OCI-LY1 (cell line): ENCODE measurements at regions not wholly inside any gene's neighbourhood (a gene's known extent, or its start where the extent isn't known, plus 50 kb on each side); places are given as distances from the start of the nearest gene placed in this dataset.

Experiments
- H2AFZ ChIP-seq: fragments of 200-600 bp; sonication (generic), shearing (Covaris generic); 2 replicates; pipeline ENCODE4 v1.6.0; 2014; ENCODE audit warnings: antibody characterized with exemption, mild to moderate bottlenecking, low read length
- H3F3A ChIP-seq: fragments of 200-600 bp; sonication (generic), shearing (Covaris generic); 2 replicates; pipeline ENCODE4 v1.6.0; 2014; ENCODE audit warnings: mild to moderate bottlenecking, antibody characterized with exemption, low read length, moderate library complexity; ENCODE audit not compliant: insufficient read depth
- H3K27ac ChIP-seq: fragments of 200-600 bp; sonication (generic); 2 replicates; pipeline ENCODE4 v1.5.1; 2014; ENCODE audit warnings: low read length, mixed run types, mild to moderate bottlenecking, low read depth; ENCODE audit not compliant: poor library complexity, severe bottlenecking
- H3K27me3 ChIP-seq: fragments of 200-600 bp; sonication (generic); 2 replicates; pipeline ENCODE4 v1.6.0; 2014; ENCODE audit warnings: antibody characterized with exemption, mild to moderate bottlenecking, low read length, moderate library complexity; ENCODE audit not compliant: insufficient read depth
- H3K36me3 ChIP-seq: fragments of 200-600 bp; sonication (generic); 2 replicates; pipeline ENCODE4 v1.6.1; 2014; ENCODE audit warnings: mild to moderate bottlenecking, antibody characterized with exemption, low read length, moderate library complexity, mixed read lengths; ENCODE audit not compliant: insufficient read depth
- H3K4me1 ChIP-seq: fragments of 200-600 bp; sonication (generic); 2 replicates; pipeline ENCODE4 v1.5.1; 2014; ENCODE audit warnings: mild to moderate bottlenecking, low read length, moderate library complexity; ENCODE audit not compliant: insufficient read depth, severe bottlenecking
- H3K4me2 ChIP-seq: fragments of 200-600 bp; sonication (generic), shearing (Covaris generic); 2 replicates; pipeline ENCODE4 v1.6.1; 2014; ENCODE audit warnings: low read length
- H3K4me3 ChIP-seq: fragments of 200-600 bp; sonication (generic); 2 replicates; pipeline ENCODE4 v1.5.1; 2014; ENCODE audit warnings: low read length, low read depth, mild to moderate bottlenecking, mixed read lengths; ENCODE audit not compliant: poor library complexity, severe bottlenecking
- H3K79me2 ChIP-seq: fragments of 200-600 bp; shearing (Covaris generic); 2 replicates; pipeline ENCODE4 v1.6.1; 2016; ENCODE audit warnings: mixed run types, low read length, mixed read lengths; ENCODE audit not compliant: insufficient read depth
- H3K9ac ChIP-seq: fragments of 200-600 bp; sonication (generic), shearing (Covaris generic); 2 replicates; pipeline ENCODE4 v1.6.1; 2014; ENCODE audit warnings: mild to moderate bottlenecking, low read length, mixed read lengths
- H3K9me2 ChIP-seq: fragments of 200-600 bp; sonication (generic), shearing (Covaris generic); 2 replicates; pipeline ENCODE4 v1.6.1; 2014; ENCODE audit warnings: low read depth, mild to moderate bottlenecking, low read length, mixed read lengths
- H3K9me3 ChIP-seq: fragments of 200-600 bp; shearing (Covaris generic); 2 replicates; pipeline ENCODE4 v1.6.1; 2014; ENCODE audit warnings: low read length, mixed read lengths
- H4K20me1 ChIP-seq: fragments of 200-600 bp; sonication (generic), shearing (Covaris generic); 2 replicates; pipeline ENCODE4 v1.6.0; 2016; ENCODE audit warnings: mild to moderate bottlenecking, low read length; ENCODE audit not compliant: insufficient read depth
- EZH2 ChIP-seq: fragments of 200-600 bp; sonication (generic), shearing (Covaris generic); IDR thresholded peaks from 2 replicates; pipeline ENCODE4 v1.8.0; 2017; ENCODE audit warnings: borderline replicate concordance, mixed run types, mild to moderate bottlenecking, antibody characterized with exemption, low read length, moderate library complexity, mixed read lengths
- TF ChIP-seq, protein P1 (sequence below): fragments of 200-600 bp; sonication (generic), shearing (Covaris generic); IDR thresholded peaks from 2 replicates; pipeline ENCODE4 v1.5.1; 2017; ENCODE audit warnings: mild to moderate bottlenecking, antibody characterized with exemption, low read length, moderate library complexity, mixed read lengths

DNA sequence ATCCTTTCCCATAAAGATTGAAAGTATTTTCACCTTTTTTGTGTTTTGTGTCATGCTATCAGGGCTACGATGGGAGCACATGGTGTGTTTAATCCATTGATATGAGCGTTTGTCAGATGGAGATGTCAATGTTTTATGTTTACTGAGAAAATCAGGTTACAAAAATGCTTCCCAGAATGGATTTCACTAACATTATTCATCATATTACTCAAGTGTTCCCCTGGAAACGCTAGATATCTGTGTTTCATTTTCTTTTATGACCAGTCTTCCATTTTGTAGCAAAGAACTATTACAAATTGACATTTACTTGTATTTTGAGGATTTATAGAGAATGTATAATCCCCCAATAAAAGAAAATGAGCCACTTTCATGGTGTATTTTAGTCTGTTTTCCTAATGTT is 293.5 kb upstream of the AKR1E2 start:
- no peak overlapping the region for H3K27ac ChIP-seq
- H3K9me2 ChIP-seq, result no peaks in the 10 kb centered on the region
- no peaks in the 10 kb centered on the region for H3K27me3 ChIP-seq
- no peak overlapping the region for H3K4me2 ChIP-seq
- H3K9me3 ChIP-seq, result no peaks in the 10 kb centered on the region
- H3F3A ChIP-seq, result no peaks in the 10 kb centered on the region
- H4K20me1 ChIP-seq, result no peaks in the 10 kb centered on the region
- no peak overlapping the region for H2AFZ ChIP-seq
- no peaks in the 10 kb centered on the region for H3K36me3 ChIP-seq
- H3K9ac ChIP-seq, result no peak overlapping the region
- no peaks in the 10 kb centered on the region for H3K4me1 ChIP-seq
- no peak overlapping the region for H3K4me3 ChIP-seq
- H3K79me2 ChIP-seq, result no peaks in the 10 kb centered on the region
- TF ChIP-seq EZH2, result no peak
- TF ChIP-seq, protein P1, sequence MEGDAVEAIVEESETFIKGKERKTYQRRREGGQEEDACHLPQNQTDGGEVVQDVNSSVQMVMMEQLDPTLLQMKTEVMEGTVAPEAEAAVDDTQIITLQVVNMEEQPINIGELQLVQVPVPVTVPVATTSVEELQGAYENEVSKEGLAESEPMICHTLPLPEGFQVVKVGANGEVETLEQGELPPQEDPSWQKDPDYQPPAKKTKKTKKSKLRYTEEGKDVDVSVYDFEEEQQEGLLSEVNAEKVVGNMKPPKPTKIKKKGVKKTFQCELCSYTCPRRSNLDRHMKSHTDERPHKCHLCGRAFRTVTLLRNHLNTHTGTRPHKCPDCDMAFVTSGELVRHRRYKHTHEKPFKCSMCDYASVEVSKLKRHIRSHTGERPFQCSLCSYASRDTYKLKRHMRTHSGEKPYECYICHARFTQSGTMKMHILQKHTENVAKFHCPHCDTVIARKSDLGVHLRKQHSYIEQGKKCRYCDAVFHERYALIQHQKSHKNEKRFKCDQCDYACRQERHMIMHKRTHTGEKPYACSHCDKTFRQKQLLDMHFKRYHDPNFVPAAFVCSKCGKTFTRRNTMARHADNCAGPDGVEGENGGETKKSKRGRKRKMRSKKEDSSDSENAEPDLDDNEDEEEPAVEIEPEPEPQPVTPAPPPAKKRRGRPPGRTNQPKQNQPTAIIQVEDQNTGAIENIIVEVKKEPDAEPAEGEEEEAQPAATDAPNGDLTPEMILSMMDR, result no peak

DNA sequence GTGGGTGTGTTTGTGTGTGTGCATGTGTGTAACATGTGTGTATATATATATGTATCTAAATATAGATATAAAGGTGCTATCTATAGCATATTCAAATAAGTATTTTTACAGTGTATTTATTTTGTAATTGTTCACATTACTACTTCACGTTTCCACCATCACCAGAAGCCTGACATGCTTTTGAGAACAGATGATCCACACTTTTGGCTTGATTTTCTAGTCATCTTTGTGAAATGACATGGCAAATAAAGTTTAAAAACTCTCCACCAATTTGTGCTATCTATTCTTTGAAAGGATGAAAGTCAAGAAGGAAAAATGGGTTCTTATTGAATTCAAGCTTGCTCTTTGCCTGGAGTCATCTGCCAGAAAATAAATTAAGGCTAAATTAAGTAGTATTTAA is 294.0 kb upstream of the AKR1E2 start:
- no peak overlapping the region for H3K4me2 ChIP-seq
- no peak for TF ChIP-seq EZH2
- TF ChIP-seq, protein P1, result no peak
- H2AFZ ChIP-seq, result no peak overlapping the region
- H3K27me3 ChIP-seq, result no peaks in the 10 kb centered on the region
- no peak overlapping the region for H3K27ac ChIP-seq
- no peaks in the 10 kb centered on the region for H4K20me1 ChIP-seq
- H3F3A ChIP-seq, result no peaks in the 10 kb centered on the region
- H3K4me3 ChIP-seq, result no peak overlapping the region
- no peaks in the 10 kb centered on the region for H3K9me3 ChIP-seq
- no peaks in the 10 kb centered on the region for H3K79me2 ChIP-seq
- no peaks in the 10 kb centered on the region for H3K9me2 ChIP-seq
- no peaks in the 10 kb centered on the region for H3K36me3 ChIP-seq
- no peaks in the 10 kb centered on the region for H3K4me1 ChIP-seq
- H3K9ac ChIP-seq, result no peak overlapping the region

DNA sequence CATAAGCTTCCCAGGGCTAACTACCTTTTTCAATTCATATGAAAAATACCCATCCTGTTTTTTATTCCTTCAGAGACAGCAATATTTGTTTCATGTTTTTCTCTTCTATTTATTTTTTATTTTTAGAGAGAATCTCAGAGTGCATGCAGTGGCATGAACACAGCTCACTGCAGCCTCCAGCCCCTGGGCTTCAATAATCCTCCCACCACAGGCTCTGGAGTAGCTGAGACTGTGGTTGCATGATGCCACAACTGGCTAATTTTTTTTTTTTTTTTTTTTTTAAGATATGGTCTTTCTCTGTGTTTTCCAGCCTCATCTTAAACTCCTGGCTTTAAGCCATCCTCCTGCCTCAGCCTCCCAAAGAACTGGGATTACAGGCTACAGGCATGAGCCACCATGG is 296.7 kb upstream of the AKR1E2 start:
- Histone ChIP-seq H3K9me2 (no peaks in the 10 kb centered on the region), H4K20me1 (no peaks in the 10 kb centered on the region), H3K4me3 (no peak overlapping the region), H3K9ac (no peak overlapping the region), H3K4me1 (no peaks in the 10 kb centered on the region), H3K4me2 (no peak overlapping the region), H3K9me3 (no peaks in the 10 kb centered on the region), H3K27ac (no peak overlapping the region), H2AFZ (no peak overlapping the region), H3K79me2 (no peaks in the 10 kb centered on the region), H3F3A (no peaks in the 10 kb centered on the region), H3K36me3 (no peaks in the 10 kb centered on the region), H3K27me3 (no peaks in the 10 kb centered on the region)
- no peak for TF ChIP-seq EZH2
- TF ChIP-seq, protein P1, result no peak
